Pancreas (tissue), 10 donors: ENCODE measurements at regions not wholly inside any gene's neighbourhood (a gene's known extent, or its start where the extent isn't known, plus 50 kb on each side); places are given as distances from the start of the nearest gene placed in this dataset.

Experiments used
- ATAC-seq, 4 donors: fragments of 200-7000 bp; cut with Tn5 transposase; one replicate each; pipeline versions ENCODE4 v1.8.0 to v1.9.1; 2020; ENCODE audit warnings: mild to moderate bottlenecking in 4 of 4, moderate library complexity in 4 of 4
- DNase-seq, 6 donors: peaks; one replicate each; pipeline ENCODE4 v3.0.0-alpha.2; 2020
- FAIRE-seq: peaks from 2 replicates; lab custom pipeline; 2012; peaks lifted over from hg19 to GRCh38; lab: Jason Lieb, UNC
- H3K27ac ChIP-seq, 4 donors: fragments of 200-600 bp; sonication (generic); 1 replicate in 3 of 4; 2 replicates in 1 of 4; pipeline versions ENCODE4 v1.5.0 to v1.8.0; 2020
- H3K27me3 ChIP-seq, 4 donors: fragments of 200-600 bp; one replicate each; pipeline ENCODE4 v1.8.0; 2021
- H3K36me3 ChIP-seq, 3 donors: fragments of 200-600 bp; sonication (generic) in 1 of 3; one replicate each; pipeline versions ENCODE4 v1.5.0 to v1.8.0; 2020 to 2021
- H3K4me1 ChIP-seq, 3 donors: fragments of 200-600 bp; one replicate each; pipeline ENCODE4 v1.8.0; 2021
- H3K4me3 ChIP-seq, 4 donors: fragments of 200-600 bp; sonication (generic) in 2 of 4; one replicate each; pipeline versions ENCODE4 v1.5.0 to v1.8.0; 2020 to 2021
- H3K9me3 ChIP-seq, 4 donors: fragments of 200-600 bp; one replicate each; pipeline ENCODE4 v1.8.0; 2021
- CTCF ChIP-seq, 4 donors: fragments of 200-600 bp; sonication (generic) in 3 of 4; IDR thresholded peaks; one replicate each; pipeline versions ENCODE4 v1.5.0 to v1.8.0; 2021; ENCODE audit warnings: antibody characterized with exemption in 4 of 4
- WGBS, 2 donors: extraction: QIAGEN DNeasy Blood & Tissue Kit; methylation state at CpG; one replicate each; pipeline ENCODE4 v1.1.7; 2013; 5-methylcytosine and 5-hydroxymethylcytosine counted together
- intact Hi-C, 3 donors: fragments of 100-400 bp; cut with DNase I; formaldehyde crosslinking; loops; one replicate each; pipeline versions ENCODE4 v1.11.1 to v1.14.2; 2022
- donor health status: healthy with polysubstance abuse.
- donor health status: DM: no; HTN: no; CAD: no; lungs with moderate emphysema.
- donor health status: DM: no; HTN: no; CAD: no.
- donor health status: control.
- donor health status: control.
- donor health status: Bipolar disorder and iron deficiency.
- donor health status: DM: yes; HTN: yes; CAD: no.
- donor health status: DM: no; HTN: no; CAD: no.
- donor health status: DM: no; HTN: no; CAD: no.
- donor health status: DM: yes; HTN: yes; CAD: no.

- Histone ChIP-seq H3K4me1 (no peaks in the 10 kb centered on the region), H3K36me3 (no peaks in the 10 kb centered on the region), H3K9me3 (no peaks in the 10 kb centered on the region), H3K27me3 (no peaks in the 10 kb centered on the region), H3K4me3 (no peak overlapping the region), H3K27ac (no peak overlapping the region)
- intact Hi-C loops: no loop called here
- ATAC-seq (no peak), DNase-seq (no peak), FAIRE-seq (no peak)
- TF ChIP-seq CTCF (IDR thresholded peaks at IDR 0.05): no peak
Measured at GRCh38 chr6:16978686-16979085, 123.2 kb upstream of the STMND1 start.

- TF ChIP-seq CTCF (IDR thresholded peaks at IDR 0.05): no peak
- intact Hi-C loops: no loop called here
- ATAC-seq (no peak), FAIRE-seq (no peak), DNase-seq (no peak)
- H3K36me3 ChIP-seq: no peaks in the 10 kb centered on the region
- 69 to 70% methylated on average over 7 of the region's 7 CpGs for WGBS, 2 donors
- no peaks in the 10 kb centered on the region for H3K9me3 ChIP-seq
- no peaks in the 10 kb centered on the region for H3K27me3 ChIP-seq
- H3K27ac ChIP-seq: no peak overlapping the region
- no peaks in the 10 kb centered on the region for H3K4me1 ChIP-seq
- no peak overlapping the region for H3K4me3 ChIP-seq
Measured at GRCh38 chr6:16976385-16977183, 125.3 kb upstream of the STMND1 start.

GRCh38 chr6:16974704-16975359, 127.0 kb upstream of the STMND1 start:
- DNase-seq (no peak), FAIRE-seq (no peak), ATAC-seq (peak in 1 of 4 donors; percentile 32)
- H3K36me3 ChIP-seq: no peaks in the 10 kb centered on the region
- no peak overlapping the region for H3K4me3 ChIP-seq
- 40 to 42% methylated on average over 6 of the region's 6 CpGs for WGBS, 2 donors
- intact Hi-C loops: no loop called here
- H3K27ac ChIP-seq: no peak overlapping the region
- H3K4me1 ChIP-seq: no peaks in the 10 kb centered on the region
- no peaks in the 10 kb centered on the region for H3K27me3 ChIP-seq
- H3K9me3 ChIP-seq: no peaks in the 10 kb centered on the region
- no peak for TF ChIP-seq CTCF (IDR thresholded peaks at IDR 0.05)

- no peaks in the 10 kb centered on the region for H3K9me3 ChIP-seq
- no peaks in the 10 kb centered on the region for H3K27me3 ChIP-seq
- no peak overlapping the region for H3K4me3 ChIP-seq
- DNase-seq: no peak
- no peak for ATAC-seq
- no peaks in the 10 kb centered on the region for H3K4me1 ChIP-seq
- TF ChIP-seq CTCF (IDR thresholded peaks at IDR 0.05): no peak
- H3K36me3 ChIP-seq: no peaks in the 10 kb centered on the region
- intact Hi-C loops: no loop called here
- H3K27ac ChIP-seq: no peak overlapping the region
- no peak for FAIRE-seq
Measured at GRCh38 chr6:16974387-16974673, 127.5 kb upstream of the STMND1 start.
